RWPE2 (cell line): ENCODE measurements at regions not wholly inside any gene's neighbourhood (a gene's known extent, or its start where the extent isn't known, plus 50 kb on each side); places are given as distances from the start of the nearest gene placed in this dataset.

ENCODE experiments used
- ATAC-seq: fragments of 200-7000 bp; cut with Tn5 transposase; 3 replicates; pipeline ENCODE4 v1.9.1; 2021; ENCODE audit warnings: low read depth
- DNase-seq: peaks from one replicate; pipeline ENCODE4 v3.0.0-alpha.2; 2020; ENCODE audit warnings: low spot score
- H3K27ac ChIP-seq: fragments of 450-650 bp; 2 replicates; pipeline ENCODE4 v1.5.1; 2017; ENCODE audit warnings: mild to moderate bottlenecking; ENCODE audit not compliant: poor library complexity, severe bottlenecking
- H3K27me3 ChIP-seq: fragments of 250-450 bp; sonication (Bioruptor Pico); 2 replicates; pipeline ENCODE4 v1.5.1; 2021; ENCODE audit warnings: mild to moderate bottlenecking, moderate library complexity; ENCODE audit not compliant: insufficient read depth, poor library complexity, severe bottlenecking
- H3K36me3 ChIP-seq: fragments of 250-450 bp; sonication (Bioruptor Pico); 2 replicates; pipeline ENCODE4 v1.5.1; 2020; ENCODE audit warnings: low read depth, mild to moderate bottlenecking, moderate library complexity
- H3K4me1 ChIP-seq: fragments of 250-450 bp; sonication (Bioruptor Pico); 2 replicates; pipeline ENCODE4 v1.5.1; 2021; ENCODE audit warnings: mild to moderate bottlenecking, moderate library complexity; ENCODE audit not compliant: insufficient read depth, poor library complexity, severe bottlenecking
- H3K4me3 ChIP-seq: fragments of 250-450 bp; sonication (Bioruptor Pico); 2 replicates; pipeline ENCODE4 v1.5.1; 2021; ENCODE audit warnings: mild to moderate bottlenecking, moderate library complexity; ENCODE audit not compliant: severe bottlenecking
- H3K9me3 ChIP-seq: fragments of 250-450 bp; sonication (Bioruptor Pico); 2 replicates; pipeline ENCODE4 v1.5.1; 2021; ENCODE audit warnings: mild to moderate bottlenecking, moderate library complexity; ENCODE audit not compliant: severe bottlenecking
- CTCF ChIP-seq: fragments of 450-650 bp; IDR thresholded peaks from one replicate; pipeline ENCODE4 v1.5.1; 2017; ENCODE audit warnings: mild to moderate bottlenecking, moderate library complexity; ENCODE audit not compliant: poor library complexity, severe bottlenecking

- TF ChIP-seq CTCF: no peak
- no peak for ATAC-seq
- no peaks in the 10 kb centered on the region for H3K9me3 ChIP-seq
- no peaks in the 10 kb centered on the region for H3K27me3 ChIP-seq
- no peak for DNase-seq
- H3K4me1 ChIP-seq: no peaks in the 10 kb centered on the region
- no peaks in the 10 kb centered on the region for H3K36me3 ChIP-seq
- H3K27ac ChIP-seq: no peak overlapping the region
- H3K4me3 ChIP-seq: no peak overlapping the region
Measured at GRCh38 chr16:9351440-9351839, 260.0 kb downstream of the HAPSTR1 start.

GRCh38 chr16:9351841-9352434, 260.5 kb downstream of the HAPSTR1 start:
- no peak for TF ChIP-seq CTCF
- Histone ChIP-seq H3K36me3 (no peaks in the 10 kb centered on the region), H3K4me1 (no peaks in the 10 kb centered on the region), H3K9me3 (no peaks in the 10 kb centered on the region), H3K27ac (no peak overlapping the region), H3K27me3 (no peaks in the 10 kb centered on the region), H3K4me3 (no peak overlapping the region)
- ATAC-seq (no peak), DNase-seq (no peak)

- ATAC-seq: no peak
- Histone ChIP-seq H3K4me3 (no peak overlapping the region), H3K4me1 (no peaks in the 10 kb centered on the region), H3K36me3 (no peaks in the 10 kb centered on the region), H3K9me3 (no peaks in the 10 kb centered on the region), H3K27me3 (no peaks in the 10 kb centered on the region), H3K27ac (no peak overlapping the region)
- TF ChIP-seq CTCF: no peak
- DNase-seq: no peak
Measured at GRCh38 chr16:9357829-9358228, 266.4 kb downstream of the HAPSTR1 start.

- ATAC-seq: no peak
- Histone ChIP-seq H3K27me3 (no peaks in the 10 kb centered on the region), H3K4me1 (no peaks in the 10 kb centered on the region), H3K4me3 (no peak overlapping the region), H3K27ac (no peak overlapping the region), H3K36me3 (no peaks in the 10 kb centered on the region), H3K9me3 (no peaks in the 10 kb centered on the region)
- TF ChIP-seq CTCF: no peak
- no peak for DNase-seq
Measured at GRCh38 chr16:9360075-9360474, 268.6 kb downstream of the HAPSTR1 start.

- ATAC-seq (no peak), DNase-seq (no peak)
- H3K36me3 ChIP-seq: no peaks in the 10 kb centered on the region
- no peak overlapping the region for H3K27ac ChIP-seq
- H3K4me1 ChIP-seq: no peaks in the 10 kb centered on the region
- H3K9me3 ChIP-seq: no peaks in the 10 kb centered on the region
- no peak for TF ChIP-seq CTCF
- H3K27me3 ChIP-seq: no peaks in the 10 kb centered on the region
- no peak overlapping the region for H3K4me3 ChIP-seq
Measured at GRCh38 chr16:9362050-9362449, 270.6 kb downstream of the HAPSTR1 start.
